Osteocyte (in vitro differentiated cells): ENCODE measurements at regions not wholly inside any gene's neighbourhood (a gene's known extent, or its start where the extent isn't known, plus 50 kb on each side); places are given as distances from the start of the nearest gene placed in this dataset.
A peak's percentile ranks its signal among the peaks of the same experiment; 100 is the strongest.

Experiments used
- DNase-seq: peaks from one replicate; pipeline ENCODE4 v3.0.0; 2021; ENCODE audit warnings: mixed read lengths; ENCODE audit not compliant: unreplicated experiment; ENCODE audit errors: extremely low spot score
- H3K27ac Mint-ChIP-seq: one replicate; pipeline ENCODE4 v1.8.0; 2021; ENCODE audit warnings: mild to moderate bottlenecking, mixed read lengths; ENCODE audit not compliant: unreplicated experiment
- H3K27me3 Mint-ChIP-seq: one replicate; pipeline ENCODE4 v1.8.0; 2021; ENCODE audit warnings: mixed read lengths; ENCODE audit not compliant: unreplicated experiment
- H3K36me3 Mint-ChIP-seq: one replicate; pipeline ENCODE4 v1.8.0; 2021; ENCODE audit warnings: mixed read lengths; ENCODE audit not compliant: unreplicated experiment
- H3K4me1 Mint-ChIP-seq: one replicate; pipeline ENCODE4 v1.8.0; 2021; ENCODE audit warnings: mixed read lengths; ENCODE audit not compliant: unreplicated experiment
- H3K4me3 Mint-ChIP-seq: one replicate; pipeline ENCODE4 v1.8.0; 2021; ENCODE audit warnings: mild to moderate bottlenecking, moderate library complexity, mixed read lengths; ENCODE audit not compliant: unreplicated experiment
- H3K9me3 Mint-ChIP-seq: one replicate; pipeline ENCODE4 v1.8.0; 2021; ENCODE audit warnings: mixed read lengths; ENCODE audit not compliant: unreplicated experiment
- TF ChIP-seq, protein P1 (sequence below): fragments of 200-600 bp; sonication (generic); IDR thresholded peaks from 2 replicates; pipeline ENCODE4 v1.5.0; 2021; ENCODE audit warnings: antibody characterized with exemption, mild to moderate bottlenecking, moderate library complexity

DNA sequence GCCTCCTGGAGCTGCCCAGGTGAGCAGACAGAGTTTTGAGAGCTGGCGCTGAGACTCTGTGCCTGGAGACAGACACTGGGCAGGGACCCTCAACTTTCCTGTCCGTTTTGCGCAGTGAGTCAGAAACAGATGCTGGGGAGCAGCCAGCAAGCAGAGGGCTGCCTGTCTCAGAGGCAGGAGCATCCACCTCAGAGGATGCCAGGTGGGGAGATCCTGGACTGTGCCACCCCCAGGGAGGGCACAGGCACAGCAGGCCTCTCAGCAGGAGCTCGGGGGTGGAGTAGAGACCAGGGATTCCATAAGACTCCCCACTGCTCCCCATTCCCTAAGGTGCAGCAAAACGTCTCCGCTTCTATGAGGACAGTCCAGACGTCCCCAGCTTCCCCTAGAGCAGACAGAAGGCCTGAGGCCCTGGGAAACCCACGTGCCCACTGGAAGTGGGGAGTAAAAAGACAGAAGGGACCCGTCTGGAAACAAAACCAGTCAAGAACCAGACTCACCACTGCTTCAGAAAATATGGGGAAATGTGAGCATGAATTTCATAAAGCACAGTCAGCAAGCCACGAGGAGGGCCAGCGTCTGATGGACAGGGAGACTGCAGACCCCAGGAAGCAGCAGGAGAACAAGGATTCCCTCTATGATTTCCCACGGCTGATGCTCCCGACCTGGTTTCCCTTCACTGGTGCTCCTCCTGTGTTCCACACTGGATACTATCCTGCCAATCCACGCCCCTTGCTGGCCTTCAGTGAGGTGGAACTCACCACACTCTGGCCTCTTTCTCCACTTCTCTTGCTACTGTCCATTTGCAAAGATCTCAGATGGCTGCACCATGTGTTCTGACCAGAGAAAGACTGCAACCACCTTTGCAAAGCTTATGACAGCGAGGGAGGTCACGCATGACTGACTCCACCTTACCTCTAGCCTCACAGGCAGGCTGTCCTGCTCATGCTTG is 151.3 kb upstream of the FAM20C start:
- H3K27me3 Mint-ChIP-seq: peaks cover 35% of the 10 kb centered on the region
- peaks cover 10% of the 10 kb centered on the region for H3K4me1 Mint-ChIP-seq
- H3K4me3 Mint-ChIP-seq: no peak overlapping the region
- H3K36me3 Mint-ChIP-seq: no peaks in the 10 kb centered on the region
- no peaks in the 10 kb centered on the region for H3K9me3 Mint-ChIP-seq
- no peak overlapping the region for H3K27ac Mint-ChIP-seq
- TF ChIP-seq, protein P1, sequence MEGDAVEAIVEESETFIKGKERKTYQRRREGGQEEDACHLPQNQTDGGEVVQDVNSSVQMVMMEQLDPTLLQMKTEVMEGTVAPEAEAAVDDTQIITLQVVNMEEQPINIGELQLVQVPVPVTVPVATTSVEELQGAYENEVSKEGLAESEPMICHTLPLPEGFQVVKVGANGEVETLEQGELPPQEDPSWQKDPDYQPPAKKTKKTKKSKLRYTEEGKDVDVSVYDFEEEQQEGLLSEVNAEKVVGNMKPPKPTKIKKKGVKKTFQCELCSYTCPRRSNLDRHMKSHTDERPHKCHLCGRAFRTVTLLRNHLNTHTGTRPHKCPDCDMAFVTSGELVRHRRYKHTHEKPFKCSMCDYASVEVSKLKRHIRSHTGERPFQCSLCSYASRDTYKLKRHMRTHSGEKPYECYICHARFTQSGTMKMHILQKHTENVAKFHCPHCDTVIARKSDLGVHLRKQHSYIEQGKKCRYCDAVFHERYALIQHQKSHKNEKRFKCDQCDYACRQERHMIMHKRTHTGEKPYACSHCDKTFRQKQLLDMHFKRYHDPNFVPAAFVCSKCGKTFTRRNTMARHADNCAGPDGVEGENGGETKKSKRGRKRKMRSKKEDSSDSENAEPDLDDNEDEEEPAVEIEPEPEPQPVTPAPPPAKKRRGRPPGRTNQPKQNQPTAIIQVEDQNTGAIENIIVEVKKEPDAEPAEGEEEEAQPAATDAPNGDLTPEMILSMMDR: no peak
- peak; percentile 71 for DNase-seq

DNA sequence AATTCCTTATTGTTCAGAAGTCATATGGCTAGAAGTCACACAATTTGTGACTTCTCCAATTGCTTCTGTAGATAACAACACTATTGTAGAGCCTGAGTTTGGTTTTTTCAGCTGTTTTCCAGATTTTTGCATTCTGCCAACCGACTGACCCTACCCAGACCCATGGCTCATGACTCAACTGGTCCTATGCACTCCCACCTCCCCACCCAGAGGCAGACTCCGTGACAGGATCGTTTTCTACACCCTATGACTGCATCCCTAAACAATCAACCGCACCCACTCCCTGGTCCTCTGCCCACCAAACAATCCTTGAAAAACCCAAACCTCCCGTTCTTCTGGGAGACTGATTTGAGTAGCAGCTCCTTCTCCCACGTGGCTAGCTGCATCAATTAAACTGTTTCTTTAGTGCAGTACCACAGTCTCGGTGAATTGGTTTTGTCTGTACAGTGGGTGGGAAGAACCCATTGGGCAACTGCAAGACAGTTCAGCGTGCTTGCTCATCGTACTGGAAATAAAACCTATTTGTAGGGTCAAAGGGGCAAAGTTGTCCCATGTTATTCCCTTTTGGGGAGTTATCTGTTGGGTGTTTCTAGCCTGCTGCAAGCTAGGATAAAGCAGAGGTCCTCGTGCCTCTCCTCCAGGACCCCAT is 150.3 kb upstream of the FAM20C start:
- peaks cover 35% of the 10 kb centered on the region for H3K27me3 Mint-ChIP-seq
- peak; percentile 76 for DNase-seq
- peaks cover 10% of the 10 kb centered on the region for H3K4me1 Mint-ChIP-seq
- TF ChIP-seq, protein P1: no peak
- no peaks in the 10 kb centered on the region for H3K9me3 Mint-ChIP-seq
- no peak overlapping the region for H3K27ac Mint-ChIP-seq
- no peak overlapping the region for H3K4me3 Mint-ChIP-seq
- H3K36me3 Mint-ChIP-seq: no peaks in the 10 kb centered on the region

GRCh38 chr7:43791-44540 is 148.4 kb upstream of the FAM20C start:
- DNase-seq: no peak
- peaks cover 35% of the 10 kb centered on the region for H3K27me3 Mint-ChIP-seq

DNA sequence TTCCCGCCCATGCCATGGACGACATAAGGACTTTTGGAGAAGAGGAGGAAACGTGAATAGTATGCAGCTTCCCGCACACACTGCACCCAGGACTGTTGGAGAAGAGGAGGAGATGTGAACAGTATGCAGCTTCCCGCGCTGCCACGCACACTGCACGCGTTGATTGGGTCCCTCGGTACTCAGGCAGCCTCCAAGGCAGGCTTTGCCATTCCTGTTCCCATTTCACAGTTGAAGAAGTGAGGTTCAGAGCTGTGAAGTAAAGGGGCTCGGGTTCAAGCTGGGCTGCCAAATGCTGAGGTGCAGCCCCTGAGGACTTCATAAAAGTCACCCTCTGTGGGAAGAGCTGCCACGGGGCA is 147.9 kb upstream of the FAM20C start:
- DNase-seq: no peak
- Mint-ChIP-seq H3K27ac (no peak overlapping the region), H3K4me3 (no peak overlapping the region), H3K9me3 (no peaks in the 10 kb centered on the region), H3K36me3 (no peaks in the 10 kb centered on the region), H3K4me1 (peaks cover 10% of the 10 kb centered on the region), H3K27me3 (peaks cover 35% of the 10 kb centered on the region)
- TF ChIP-seq, protein P1: no peak

More at GRCh38 chr7:43791-44540, 148.4 kb upstream of the FAM20C start:
- Mint-ChIP-seq H3K4me1 (peaks cover 10% of the 10 kb centered on the region), H3K4me3 (no peak overlapping the region), H3K36me3 (no peaks in the 10 kb centered on the region), H3K9me3 (no peaks in the 10 kb centered on the region), H3K27ac (no peak overlapping the region)
- TF ChIP-seq, protein P1: no peak
